ENCODE measurements at regions not wholly inside any gene's neighbourhood (a gene's known extent, or its start where the extent isn't known, plus 50 kb on each side); places are given as distances from the start of the nearest gene placed in this dataset.

GRCh38 chr2:150882751-150883612 lies 378.7 kb downstream of the RBM43 start (continued):
- TF ChIP-seq USF2 (CRISPR knock-in tag; IDR thresholded peaks at IDR 0.05) (no peak), ZNF232 (CRISPR knock-in tag; IDR thresholded peaks at IDR 0.05) (no peak)

GRCh38 chr2:150880986-150881385 lies 380.7 kb downstream of the RBM43 start:
- ATAC-seq (no peak), DNase-seq (ENCODE audit: low spot score) (no peak)
- no peak overlapping the region for H3K27ac Mint-ChIP-seq
- H3K9me3 Mint-ChIP-seq: peaks cover 36% of the 10 kb centered on the region
- peaks cover 23% of the 10 kb centered on the region for H3K4me1 Mint-ChIP-seq
- H3K4me3 Mint-ChIP-seq: no peak overlapping the region
- TF ChIP-seq IRF2 (CRISPR knock-in tag; IDR thresholded peaks at IDR 0.05; ENCODE audit: borderline replicate concordance, low read depth): no peak
- no peak for TF ChIP-seq STAT6 (CRISPR knock-in tag; conservative IDR thresholded peaks at IDR 0.05; ENCODE audit: low read depth)
- no peak for TF ChIP-seq TP53 (CRISPR knock-in tag; IDR thresholded peaks at IDR 0.05)
- TF ChIP-seq ZSCAN18 (CRISPR knock-in tag; IDR thresholded peaks at IDR 0.05): no peak
- ChIA-PET POLR2A (no interaction called here), CTCF (interaction anchor here (0.6 kb wide), 1 partner anchor 555 kb away, joined by 3 read pairs; no protein-coding TSS in a partner anchor)
- H3K36me3 Mint-ChIP-seq: peaks cover 29% of the 10 kb centered on the region
- no peaks in the 10 kb centered on the region for H3K27me3 Mint-ChIP-seq (ENCODE audit: low read depth)

- Mint-ChIP-seq H3K27me3 (ENCODE audit: low read depth) (no peaks in the 10 kb centered on the region), H3K4me3 (no peak overlapping the region), H3K9me3 (peaks cover 28% of the 10 kb centered on the region), H3K27ac (no peak overlapping the region), H3K4me1 (peaks cover 49% of the 10 kb centered on the region), H3K36me3 (peaks cover 29% of the 10 kb centered on the region)
- ChIA-PET CTCF (no interaction called here), POLR2A (no interaction called here)
- ATAC-seq (no peak), DNase-seq (ENCODE audit: low spot score) (no peak)
- TF ChIP-seq KAT7 (CRISPR knock-in tag; IDR thresholded peaks at IDR 0.05; ENCODE audit: borderline replicate concordance): no peak
- no peak for TF ChIP-seq GRHL2 (CRISPR knock-in tag; IDR thresholded peaks at IDR 0.05; ENCODE audit: insufficient replicate concordance, severe bottlenecking)
- no peak for TF ChIP-seq ZSCAN18 (CRISPR knock-in tag; IDR thresholded peaks at IDR 0.05)
- TF ChIP-seq MXD4 (CRISPR knock-in tag; IDR thresholded peaks at IDR 0.05; ENCODE audit: borderline replicate concordance): no peak
- no peak for TF ChIP-seq ZBTB43 (CRISPR knock-in tag; IDR thresholded peaks at IDR 0.05)
- TF ChIP-seq SMAD4 (CRISPR knock-in tag; IDR thresholded peaks at IDR 0.05): no peak
- no peak for TF ChIP-seq EMX1 (CRISPR knock-in tag; IDR thresholded peaks at IDR 0.05)
- no peak for TF ChIP-seq USF1 (CRISPR knock-in tag; IDR thresholded peaks at IDR 0.05)
- no peak for TF ChIP-seq CREB1 (CRISPR knock-in tag; IDR thresholded peaks at IDR 0.05)
- TF ChIP-seq SMAD3 (CRISPR knock-in tag; IDR thresholded peaks at IDR 0.05; ENCODE audit: borderline replicate concordance): no peak
- TF ChIP-seq ZNF423 (CRISPR knock-in tag; IDR thresholded peaks at IDR 0.05): no peak
- TF ChIP-seq MYBL2 (CRISPR knock-in tag; IDR thresholded peaks at IDR 0.05): no peak
Observed at GRCh38 chr2:150878356-150878755, 383.3 kb downstream of the RBM43 start.

All from WTC11 (cell line).